Fibroblast of skin of abdomen (primary cell): ENCODE measurements at regions not wholly inside any gene's neighbourhood (a gene's known extent, or its start where the extent isn't known, plus 50 kb on each side); places are given as distances from the start of the nearest gene placed in this dataset.
A peak's percentile ranks its signal among the peaks of the same experiment; 100 is the strongest.
"Not testable (repeated sequence)": the region's sequence is repeated elsewhere in the genome, so short reads cannot be mapped to it uniquely, and the experiment has no call there.

Source experiments
- DNase-seq: peaks from one replicate; pipeline ENCODE4 v3.0.0-alpha.2; 2013

GRCh38 chr6:22113026-22113766 lies 183.6 kb downstream of the PRL start:
- DNase-seq, result peak; percentile 96

GRCh38 chr6:22115559-22115958 lies 181.3 kb downstream of the PRL start:
- no peak for DNase-seq

GRCh38 chr6:22117631-22118030 lies 179.2 kb downstream of the PRL start:
- no peak for DNase-seq

GRCh38 chr6:22119500-22119899 lies 177.3 kb downstream of the PRL start:
- no peak for DNase-seq

- no peak for DNase-seq
Observed at GRCh38 chr6:22124756-22125155, 172.1 kb downstream of the PRL start.

GRCh38 chr6:22126910-22127309 lies 169.9 kb downstream of the PRL start:
- DNase-seq, result no peak

GRCh38 chr6:22129751-22130150 lies 167.1 kb downstream of the PRL start:
- DNase-seq, result no peak

- DNase-seq, result no peak
Observed at GRCh38 chr6:22132656-22133055, 164.2 kb downstream of the PRL start.

GRCh38 chr6:22133357-22133756 lies 163.5 kb downstream of the PRL start:
- DNase-seq, result no peak

- DNase-seq, result no peak
Observed at GRCh38 chr6:22134308-22134707, 162.5 kb downstream of the PRL start.

- no peak for DNase-seq
Observed at GRCh38 chr6:22135395-22135794, 161.4 kb downstream of the PRL start.

GRCh38 chr6:22140736-22141135 lies 156.1 kb downstream of the PRL start:
- not testable (repeated sequence) for DNase-seq

GRCh38 chr6:22141241-22141745 lies 155.5 kb downstream of the PRL start:
- DNase-seq, result no peak

- DNase-seq, result no peak
Observed at GRCh38 chr6:22142856-22143255, 154.0 kb downstream of the PRL start.

- no peak for DNase-seq
Observed at GRCh38 chr6:22145376-22145775, 151.5 kb downstream of the PRL start.

- peak; percentile 94 for DNase-seq
Observed at GRCh38 chr6:22145823-22146677, 150.8 kb downstream of the PRL start.

GRCh38 chr6:22146678-22146930 lies 150.2 kb downstream of the PRL start:
- DNase-seq, result no peak

- peak; percentile 30 for DNase-seq
Observed at GRCh38 chr6:22146931-22147701, 149.7 kb downstream of the PRL start.

GRCh38 chr6:22147921-22148776 lies 148.7 kb downstream of the PRL start:
- peak; percentile 87 for DNase-seq

- DNase-seq, result no peak
Observed at GRCh38 chr6:22149096-22149495, 147.7 kb downstream of the PRL start.

- peak; percentile 35 for DNase-seq
Observed at GRCh38 chr6:22149501-22150367, 147.1 kb downstream of the PRL start.
